Endothelial cell of hepatic sinusoid (primary cell): ENCODE measurements at regions not wholly inside any gene's neighbourhood (a gene's known extent, or its start where the extent isn't known, plus 50 kb on each side); places are given as distances from the start of the nearest gene placed in this dataset.
"Not testable (repeated sequence)": the region's sequence is repeated elsewhere in the genome, so short reads cannot be mapped to it uniquely, and the experiment has no call there.

Source experiments
- in situ Hi-C: cut with HindIII; loops from 2 replicates; pipeline ENCODE4 v1.10.0; 2017; ENCODE audit warnings: low sequenced_read_pairs

- in situ Hi-C loops = no loop called here
These were observed 92.9 kb upstream of the IVNS1ABP start for GRCh38 chr1:185409763-185410528.

- in situ Hi-C loops = no loop called here
These were observed 92.3 kb upstream of the IVNS1ABP start for GRCh38 chr1:185409345-185409744.

DNA sequence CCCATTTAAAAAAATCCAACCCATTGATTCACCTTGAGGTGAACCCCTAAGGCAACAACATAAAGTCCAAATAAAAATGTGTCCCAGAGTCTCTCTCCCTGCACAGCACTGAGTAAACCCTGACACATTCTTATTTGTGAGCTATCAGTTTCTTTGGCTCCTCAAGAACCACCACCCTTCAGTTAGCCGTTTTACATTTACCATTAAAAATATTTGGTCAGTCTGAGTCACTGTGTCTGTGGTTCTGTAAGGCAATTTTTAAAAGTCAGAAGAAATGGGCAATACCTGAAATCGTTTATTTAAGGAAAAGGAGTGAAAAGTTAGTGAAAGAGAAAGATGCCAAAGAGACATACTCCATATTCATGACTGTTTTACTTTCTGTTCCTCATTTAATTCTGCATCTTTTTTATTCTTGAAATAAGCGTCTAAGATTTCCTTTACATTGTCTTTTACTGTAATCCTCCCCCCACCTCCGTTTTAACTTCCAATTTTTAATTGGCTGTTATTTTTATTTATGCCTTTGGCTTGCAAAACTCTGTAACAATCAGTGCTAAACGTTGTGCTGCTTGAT, 91.7 kb upstream of the IVNS1ABP start:
- in situ Hi-C loops = no loop called here

- in situ Hi-C loops = no loop called here
These were observed 89.6 kb upstream of the IVNS1ABP start for GRCh38 chr1:185406691-185407009.

- in situ Hi-C loops = no loop called here
These were observed 89.1 kb upstream of the IVNS1ABP start for GRCh38 chr1:185406006-185406690.

DNA sequence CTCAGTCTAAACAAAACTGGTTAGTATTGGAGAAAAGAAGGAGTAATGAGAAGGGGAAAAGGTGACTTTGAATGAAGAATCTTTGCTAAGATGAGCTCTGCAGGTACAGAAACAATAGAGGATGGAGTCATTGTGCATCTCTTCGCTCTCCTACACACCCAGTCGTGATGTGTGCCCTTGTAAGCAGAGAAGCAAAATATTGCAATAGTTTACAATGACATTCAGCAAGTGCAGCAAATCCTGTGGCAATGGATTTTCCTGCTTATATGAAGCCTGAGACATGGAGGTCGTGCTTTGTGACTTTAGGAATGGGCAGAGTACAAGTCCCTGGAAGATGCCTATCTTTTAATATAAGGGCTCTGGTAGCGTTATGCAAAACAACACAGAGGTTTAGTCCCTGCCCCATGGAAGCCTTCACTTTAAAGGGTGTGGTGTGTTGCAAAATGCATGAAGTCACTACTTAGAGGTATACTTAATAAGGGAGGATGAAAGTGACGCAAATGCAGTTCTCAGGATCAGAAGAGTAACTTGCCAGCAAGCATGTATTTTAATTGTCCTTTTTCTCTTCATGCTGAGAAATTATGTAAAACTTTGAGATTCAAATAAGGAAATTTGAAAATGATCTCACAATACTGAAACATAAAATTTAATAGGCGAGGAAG, 88.0 kb upstream of the IVNS1ABP start:
- in situ Hi-C loops = no loop called here

DNA sequence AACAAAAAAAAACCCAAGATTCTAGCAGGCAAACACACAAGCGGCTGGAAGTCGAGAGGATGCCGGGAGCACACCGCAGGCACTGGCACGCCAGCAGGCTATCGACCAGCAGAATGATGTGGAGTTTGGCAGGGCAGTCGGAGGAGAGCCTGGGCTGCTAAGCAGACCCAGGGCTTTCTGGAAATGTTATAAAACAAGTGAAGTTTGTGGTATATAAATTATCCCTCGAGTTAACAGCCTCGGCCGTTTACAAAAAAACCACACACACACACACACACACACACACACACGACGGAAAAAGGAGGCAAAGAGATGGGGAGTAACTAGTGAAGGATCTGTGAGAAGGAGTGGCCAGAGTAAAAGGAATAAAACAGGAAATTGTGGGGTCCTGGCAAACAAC, 87.2 kb upstream of the IVNS1ABP start:
- in situ Hi-C loops = no loop called here

GRCh38 chr1:185402930-185403329, 85.9 kb upstream of the IVNS1ABP start:
- in situ Hi-C loops = no loop called here

GRCh38 chr1:185401019-185401418, 84.0 kb upstream of the IVNS1ABP start:
- in situ Hi-C loops = no loop called here

- in situ Hi-C loops = no loop called here
These were observed 83.0 kb upstream of the IVNS1ABP start for GRCh38 chr1:185400052-185400451.

GRCh38 chr1:185398599-185398998, 81.6 kb upstream of the IVNS1ABP start:
- in situ Hi-C loops = no loop called here

- in situ Hi-C loops = no loop called here
These were observed 81.0 kb upstream of the IVNS1ABP start for GRCh38 chr1:185398022-185398421.

- in situ Hi-C loops = no loop called here
These were observed 80.1 kb upstream of the IVNS1ABP start for GRCh38 chr1:185397183-185397582.

- in situ Hi-C loops = no loop called here
These were observed 79.1 kb upstream of the IVNS1ABP start for GRCh38 chr1:185396126-185396525.

DNA sequence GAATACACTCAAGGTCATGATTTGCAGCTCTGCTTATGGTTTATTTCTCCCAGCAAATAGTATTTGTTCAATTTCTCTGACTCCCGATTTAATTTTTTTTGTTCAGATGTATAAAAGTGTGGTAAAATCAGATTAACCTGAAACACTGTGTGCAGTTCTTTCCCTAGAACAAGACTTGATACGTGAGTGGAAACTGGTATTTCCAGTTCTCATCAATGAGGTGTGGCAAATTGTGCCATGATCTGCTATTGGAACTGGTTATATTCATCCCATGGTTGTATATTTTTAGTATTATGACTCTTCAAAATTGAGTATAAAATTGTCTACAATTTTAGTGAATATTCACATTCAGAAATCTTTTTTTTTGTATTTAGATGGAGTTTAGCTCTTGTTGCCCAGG, 76.8 kb upstream of the IVNS1ABP start:
- in situ Hi-C loops = no loop called here

DNA sequence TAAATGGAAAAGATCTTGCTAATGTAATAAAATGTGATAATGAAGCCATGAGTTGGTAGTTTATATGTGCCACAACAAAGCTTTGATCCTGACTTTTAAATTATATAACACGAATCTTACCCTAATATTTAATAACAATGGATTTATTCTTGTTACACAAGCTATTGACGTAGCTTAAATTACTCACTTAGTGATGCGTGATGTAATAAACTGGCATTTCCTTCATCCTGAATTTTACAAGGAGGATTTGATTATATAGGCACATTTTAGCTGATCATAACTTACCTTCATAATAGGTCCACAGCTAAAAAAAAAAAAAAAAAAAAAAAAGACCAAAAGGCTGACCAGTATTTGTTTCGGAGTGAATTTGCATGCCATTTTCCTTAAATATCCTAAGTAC, 76.2 kb upstream of the IVNS1ABP start:
- in situ Hi-C loops = no loop called here

DNA sequence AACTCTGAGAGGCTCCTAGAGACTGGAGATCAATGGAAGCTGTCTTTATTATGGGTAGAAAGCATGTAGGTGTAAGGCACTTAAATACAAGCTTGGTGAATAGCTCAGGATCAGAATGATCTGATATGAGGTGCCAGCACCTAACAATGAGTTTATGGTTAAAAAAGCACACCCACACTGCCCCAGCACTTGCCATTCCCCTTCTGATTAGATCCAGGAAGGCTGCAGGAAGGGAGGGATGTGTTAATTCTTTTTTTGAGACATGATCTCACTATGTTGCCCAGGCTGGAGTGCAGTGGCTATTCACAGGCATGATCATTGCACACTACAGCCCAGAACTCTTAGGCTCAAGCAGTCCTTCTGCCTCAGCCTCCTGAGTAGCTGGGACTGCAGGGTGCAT, 71.8 kb upstream of the IVNS1ABP start:
- in situ Hi-C loops = no loop called here

GRCh38 chr1:185388346-185388745, 71.3 kb upstream of the IVNS1ABP start:
- in situ Hi-C loops = no loop called here

DNA sequence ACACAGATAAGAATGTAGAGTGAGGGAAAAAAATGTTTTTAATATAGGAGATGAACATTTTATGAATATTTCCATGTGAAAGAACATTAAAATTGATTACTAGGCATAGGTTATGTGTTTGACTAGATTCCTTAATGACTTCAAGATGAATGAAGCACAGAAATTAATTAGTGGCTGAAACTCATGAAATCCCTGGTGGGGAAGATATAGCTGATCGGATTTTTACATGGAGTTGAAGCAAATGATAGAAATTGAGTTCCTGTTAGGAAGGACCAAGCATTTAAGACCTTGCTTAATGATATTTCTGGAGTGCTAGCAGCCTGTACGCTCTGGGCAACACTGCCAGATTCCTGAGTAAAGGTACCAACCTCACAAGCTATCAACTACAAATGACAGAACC, 68.9 kb upstream of the IVNS1ABP start:
- in situ Hi-C loops = no loop called here

- in situ Hi-C loops = not testable (repeated sequence)
These were observed 66.8 kb upstream of the IVNS1ABP start for GRCh38 chr1:185383805-185384204.

DNA sequence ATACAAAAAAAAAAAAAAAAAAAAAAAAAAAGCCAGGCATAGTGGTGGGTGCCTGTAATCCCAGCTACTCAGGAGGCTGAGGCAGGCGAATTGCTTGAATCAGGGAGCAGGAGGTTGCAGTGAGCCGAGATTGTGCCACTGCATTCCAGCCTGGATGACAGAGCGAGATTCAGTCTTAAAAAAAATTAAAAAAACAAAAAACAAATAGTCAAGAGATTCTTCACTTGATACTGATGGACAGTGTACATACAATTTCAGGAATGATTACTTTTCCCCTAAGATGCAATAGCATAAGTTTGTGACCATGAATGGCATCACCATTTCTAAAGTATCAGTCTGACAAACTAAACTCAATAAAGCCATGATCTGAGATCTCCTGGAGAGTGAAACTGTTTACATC, 60.8 kb upstream of the IVNS1ABP start:
- in situ Hi-C loops = loop anchor here (5.0 kb wide), 1 partner anchor 51 kb away; no protein-coding TSS in a partner anchor
